ENCODE measurements at regions not wholly inside any gene's neighbourhood (a gene's known extent, or its start where the extent isn't known, plus 50 kb on each side); places are given as distances from the start of the nearest gene placed in this dataset.

DNA sequence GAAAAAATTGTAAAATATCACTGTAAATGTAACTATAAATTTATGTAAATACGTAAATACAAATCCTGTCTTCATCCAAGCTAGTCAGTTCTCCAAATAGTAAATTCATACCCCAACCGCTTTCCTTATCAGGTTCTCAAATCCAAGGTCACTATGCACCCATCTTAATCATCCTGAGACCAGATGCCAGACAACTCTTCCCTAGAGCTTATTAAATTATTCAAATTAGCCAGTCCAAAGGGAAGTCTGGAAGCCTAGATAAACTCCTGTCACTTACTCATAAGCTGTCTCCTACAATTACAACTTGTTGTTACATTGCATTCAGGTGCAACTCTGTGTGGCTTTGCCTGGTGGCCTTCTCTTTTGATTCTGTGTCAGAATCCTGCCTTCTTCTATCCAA is 836.1 kb upstream of the PCDH20 start:
- Histone ChIP-seq H3K9me3 (ENCODE audit: control insufficient read depth in 1 of 2, insufficient read depth in 1 of 2, low read length in 2 of 2) (peaks cover 0 to 4% of the 10 kb centered on the region in 2 experiments), H3K36me3 (ENCODE audit: insufficient read depth, low read length) (no peaks in the 10 kb centered on the region), H3K27me3 (ENCODE audit: control insufficient read depth in 1 of 2, insufficient read depth in 2 of 2, low read length in 2 of 2) (no peaks in the 10 kb centered on the region), H3K4me3 (ENCODE audit: low read length) (no peak overlapping the region), H3K4me1 (ENCODE audit: insufficient read depth, low read length) (no peaks in the 10 kb centered on the region), H3K27ac (ENCODE audit: low read depth in 1 of 2, low read length in 2 of 2) (no peak overlapping the region)
- CTCF ChIA-PET = no interaction called here
- Mint-ChIP-seq H3K4me3 (no peak overlapping the region), H3K27ac (no peak overlapping the region), H3K36me3 (ENCODE audit: low read depth) (no peaks in the 10 kb centered on the region), H3K27me3 (no peaks in the 10 kb centered on the region), H3K9me3 (peaks cover 3% of the 10 kb centered on the region), H3K4me1 (ENCODE audit: low read depth) (no peaks in the 10 kb centered on the region)
- DNase-seq = no peak
- intact Hi-C loops (cut with DNase I, micrococcal nuclease) = no loop called here
- POLR2A ChIA-PET = no interaction called here
- no peak for ATAC-seq (ENCODE audit: poor library complexity)
- no peak for TF ChIP-seq CTCF (IDR thresholded peaks at IDR 0.05)

DNA sequence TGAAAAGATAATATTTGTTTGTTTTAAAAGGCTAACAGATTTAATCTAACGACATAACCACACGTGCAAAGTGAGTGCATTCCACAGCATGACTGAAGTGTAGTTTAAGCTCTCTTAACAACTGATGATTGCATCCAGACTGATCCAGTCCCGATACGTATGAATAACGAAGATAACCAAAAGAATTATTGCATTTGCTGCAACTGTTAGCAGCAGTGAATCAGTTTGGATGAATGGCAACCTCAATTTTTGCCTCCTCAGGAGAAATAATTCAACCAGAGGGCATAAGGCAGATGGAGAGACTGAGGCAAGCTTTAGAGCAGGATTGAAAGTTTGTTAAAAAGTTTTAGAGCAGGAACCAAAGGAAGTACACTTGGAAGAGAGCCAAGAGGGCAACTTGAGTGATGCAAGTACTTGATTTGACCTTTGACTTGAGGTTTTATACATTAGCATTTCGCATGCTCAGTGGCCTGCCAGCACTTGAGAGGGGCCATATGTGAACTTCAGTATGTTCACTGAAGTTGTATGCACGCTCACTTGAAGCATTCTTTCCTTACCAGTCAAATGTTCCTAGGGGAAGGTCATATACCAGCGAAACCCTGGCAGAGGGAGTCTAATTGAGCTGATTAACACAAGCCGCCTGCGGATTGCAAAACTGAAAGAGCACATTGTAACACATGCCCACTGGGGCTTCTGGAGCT is 835.0 kb upstream of the PCDH20 start:
- no peak for ATAC-seq (ENCODE audit: poor library complexity)

GRCh38 chr13:62246581-62246980 is 830.9 kb upstream of the PCDH20 start:
- no peak overlapping the region for H3K27ac ChIP-seq (ENCODE audit: low read depth in 1 of 2, low read length in 2 of 2)
- intact Hi-C loops (cut with DNase I, micrococcal nuclease) = no loop called here
- Mint-ChIP-seq H3K27me3 (no peaks in the 10 kb centered on the region), H3K27ac (no peak overlapping the region), H3K36me3 (ENCODE audit: low read depth) (no peaks in the 10 kb centered on the region), H3K4me3 (no peak overlapping the region), H3K9me3 (peaks cover 5% of the 10 kb centered on the region), H3K4me1 (ENCODE audit: low read depth) (no peaks in the 10 kb centered on the region)
- CTCF ChIA-PET = no interaction called here
- POLR2A ChIA-PET = no interaction called here
- no peak for TF ChIP-seq CTCF (IDR thresholded peaks at IDR 0.05)
- ATAC-seq (ENCODE audit: poor library complexity) = no peak
- no peak for DNase-seq
- H3K9me3 ChIP-seq (ENCODE audit: control insufficient read depth in 1 of 2, insufficient read depth in 1 of 2, low read length in 2 of 2) = no peaks in the 10 kb centered on the region
- H3K4me3 ChIP-seq (ENCODE audit: low read length) = no peak overlapping the region
- no peaks in the 10 kb centered on the region for H3K4me1 ChIP-seq (ENCODE audit: insufficient read depth, low read length)
- H3K36me3 ChIP-seq (ENCODE audit: insufficient read depth, low read length) = no peaks in the 10 kb centered on the region
- no peaks in the 10 kb centered on the region for H3K27me3 ChIP-seq (ENCODE audit: control insufficient read depth in 1 of 2, insufficient read depth in 2 of 2, low read length in 2 of 2)

More for the DNA sequence above, 835.0 kb upstream of the PCDH20 start:
- Histone ChIP-seq H3K9me3 (ENCODE audit: control insufficient read depth in 1 of 2, insufficient read depth in 1 of 2, low read length in 2 of 2) (peaks cover 0 to 4% of the 10 kb centered on the region in 2 experiments), H3K4me3 (ENCODE audit: low read length) (no peak overlapping the region), H3K27ac (ENCODE audit: low read depth in 1 of 2, low read length in 2 of 2) (no peak overlapping the region), H3K27me3 (ENCODE audit: control insufficient read depth in 1 of 2, insufficient read depth in 2 of 2, low read length in 2 of 2) (no peaks in the 10 kb centered on the region), H3K36me3 (ENCODE audit: insufficient read depth, low read length) (no peaks in the 10 kb centered on the region), H3K4me1 (ENCODE audit: insufficient read depth, low read length) (no peaks in the 10 kb centered on the region)
- Mint-ChIP-seq H3K36me3 (ENCODE audit: low read depth) (no peaks in the 10 kb centered on the region), H3K27ac (no peak overlapping the region), H3K9me3 (peaks cover 3% of the 10 kb centered on the region), H3K27me3 (no peaks in the 10 kb centered on the region), H3K4me1 (ENCODE audit: low read depth) (no peaks in the 10 kb centered on the region), H3K4me3 (no peak overlapping the region)
- intact Hi-C loops (cut with DNase I, micrococcal nuclease) = no loop called here
- TF ChIP-seq CTCF (IDR thresholded peaks at IDR 0.05) = no peak
- no peak for DNase-seq
- CTCF ChIA-PET = no interaction called here
- POLR2A ChIA-PET = no interaction called here
